ENCODE measurements at regions not wholly inside any gene's neighbourhood (a gene's known extent, or its start where the extent isn't known, plus 50 kb on each side); places are given as distances from the start of the nearest gene placed in this dataset.
"Not testable (repeated sequence)": the region's sequence is repeated elsewhere in the genome, so short reads cannot be mapped to it uniquely, and the experiment has no call there.

GRCh38 chr18:1062588-1062987 is 157.9 kb downstream of the ADCYAP1 start:
- TF ChIP-seq EZH2 (IDR thresholded peaks at IDR 0.05): no peak
- H3K36me3 ChIP-seq (ENCODE audit: insufficient read depth, low read length): no peaks in the 10 kb centered on the region
- H3K27ac ChIP-seq: no peak overlapping the region
- no peaks in the 10 kb centered on the region for H3K9me3 ChIP-seq (ENCODE audit: low read depth, low read length)
- H3K4me3 ChIP-seq: no peak overlapping the region
- H3K9ac ChIP-seq (ENCODE audit: insufficient read length): no peak overlapping the region
- no peak for DNase-seq (ENCODE audit: low read depth, low spot score)

- TF ChIP-seq FOXP2 (optimal IDR thresholded peaks at IDR 0.05; ENCODE audit: control extremely low read depth, extremely low read length, insufficient read depth) (no peak), POLR2AphosphoS5 (IDR thresholded peaks at IDR 0.05; ENCODE audit: borderline replicate concordance, low read depth, low read length) (no peak), EZH2 (IDR thresholded peaks at IDR 0.05) (no peak)
- Histone ChIP-seq H3K27ac (no peak overlapping the region), H3K9ac (ENCODE audit: insufficient read length) (no peak overlapping the region), H3K4me3 (no peak overlapping the region), H3K9me3 (ENCODE audit: low read depth, low read length) (no peaks in the 10 kb centered on the region), H3K36me3 (ENCODE audit: insufficient read depth, low read length) (no peaks in the 10 kb centered on the region)
- no peak for DNase-seq (ENCODE audit: low read depth, low spot score)
These were observed 170.7 kb downstream of the ADCYAP1 start for GRCh38 chr18:1075322-1075721.

- H3K36me3 ChIP-seq (ENCODE audit: insufficient read depth, low read length): no peaks in the 10 kb centered on the region
- no peak overlapping the region for H3K27ac ChIP-seq
- H3K9ac ChIP-seq (ENCODE audit: insufficient read length): no peak overlapping the region
- TF ChIP-seq FOXP2 (optimal IDR thresholded peaks at IDR 0.05; ENCODE audit: control extremely low read depth, extremely low read length, insufficient read depth): no peak
- TF ChIP-seq POLR2AphosphoS5 (IDR thresholded peaks at IDR 0.05; ENCODE audit: borderline replicate concordance, low read depth, low read length): no peak
- TF ChIP-seq EZH2 (IDR thresholded peaks at IDR 0.05): no peak
- H3K4me3 ChIP-seq: no peak overlapping the region
- no peak for DNase-seq (ENCODE audit: low read depth, low spot score)
- no peaks in the 10 kb centered on the region for H3K9me3 ChIP-seq (ENCODE audit: low read depth, low read length)
These were observed 171.2 kb downstream of the ADCYAP1 start for GRCh38 chr18:1075876-1076275.

- no peaks in the 10 kb centered on the region for H3K36me3 ChIP-seq (ENCODE audit: insufficient read depth, low read length)
- no peaks in the 10 kb centered on the region for H3K9me3 ChIP-seq (ENCODE audit: low read depth, low read length)
- no peak for DNase-seq (ENCODE audit: low read depth, low spot score)
- no peak overlapping the region for H3K9ac ChIP-seq (ENCODE audit: insufficient read length)
- no peak overlapping the region for H3K4me3 ChIP-seq
- TF ChIP-seq POLR2AphosphoS5 (IDR thresholded peaks at IDR 0.05; ENCODE audit: borderline replicate concordance, low read depth, low read length): no peak
- TF ChIP-seq EZH2 (IDR thresholded peaks at IDR 0.05): no peak
- no peak overlapping the region for H3K27ac ChIP-seq
These were observed 173.6 kb downstream of the ADCYAP1 start for GRCh38 chr18:1078301-1078700.

- not testable (repeated sequence) for DNase-seq (ENCODE audit: low read depth, low spot score); H3K9me3 ChIP-seq (ENCODE audit: low read depth, low read length); H3K9ac ChIP-seq (ENCODE audit: insufficient read length); H3K27ac ChIP-seq; H3K4me3 ChIP-seq; H3K36me3 ChIP-seq (ENCODE audit: insufficient read depth, low read length)
These were observed 179.0 kb downstream of the ADCYAP1 start for GRCh38 chr18:1083675-1084074.

- DNase-seq (ENCODE audit: low read depth, low spot score): no peak
- no peak overlapping the region for H3K9ac ChIP-seq (ENCODE audit: insufficient read length)
- H3K27ac ChIP-seq: no peak overlapping the region
- H3K9me3 ChIP-seq (ENCODE audit: low read depth, low read length): no peaks in the 10 kb centered on the region
- no peaks in the 10 kb centered on the region for H3K36me3 ChIP-seq (ENCODE audit: insufficient read depth, low read length)
- H3K4me3 ChIP-seq: no peak overlapping the region
- no peak for TF ChIP-seq FOXP2 (optimal IDR thresholded peaks at IDR 0.05; ENCODE audit: control extremely low read depth, extremely low read length, insufficient read depth)
- no peak for TF ChIP-seq EZH2 (IDR thresholded peaks at IDR 0.05)
- no peak for TF ChIP-seq POLR2AphosphoS5 (IDR thresholded peaks at IDR 0.05; ENCODE audit: borderline replicate concordance, low read depth, low read length)
These were observed 186.1 kb downstream of the ADCYAP1 start for GRCh38 chr18:1090758-1091157.

GRCh38 chr18:1092228-1092627 is 187.6 kb downstream of the ADCYAP1 start:
- no peak overlapping the region for H3K4me3 ChIP-seq
- no peak for DNase-seq (ENCODE audit: low read depth, low spot score)
- TF ChIP-seq EZH2 (IDR thresholded peaks at IDR 0.05) (no peak), FOXP2 (optimal IDR thresholded peaks at IDR 0.05; ENCODE audit: control extremely low read depth, extremely low read length, insufficient read depth) (no peak), POLR2AphosphoS5 (IDR thresholded peaks at IDR 0.05; ENCODE audit: borderline replicate concordance, low read depth, low read length) (no peak)
- no peak overlapping the region for H3K9ac ChIP-seq (ENCODE audit: insufficient read length)
- H3K27ac ChIP-seq: no peak overlapping the region
- no peaks in the 10 kb centered on the region for H3K36me3 ChIP-seq (ENCODE audit: insufficient read depth, low read length)
- H3K9me3 ChIP-seq (ENCODE audit: low read depth, low read length): no peaks in the 10 kb centered on the region

GRCh38 chr18:1094409-1094808 is 189.7 kb downstream of the ADCYAP1 start:
- no peak for TF ChIP-seq FOXP2 (optimal IDR thresholded peaks at IDR 0.05; ENCODE audit: control extremely low read depth, extremely low read length, insufficient read depth)
- no peak for TF ChIP-seq POLR2AphosphoS5 (IDR thresholded peaks at IDR 0.05; ENCODE audit: borderline replicate concordance, low read depth, low read length)
- no peak for TF ChIP-seq EZH2 (IDR thresholded peaks at IDR 0.05)
- no peak overlapping the region for H3K27ac ChIP-seq
- no peaks in the 10 kb centered on the region for H3K9me3 ChIP-seq (ENCODE audit: low read depth, low read length)
- H3K36me3 ChIP-seq (ENCODE audit: insufficient read depth, low read length): no peaks in the 10 kb centered on the region
- no peak for DNase-seq (ENCODE audit: low read depth, low spot score)
- no peak overlapping the region for H3K9ac ChIP-seq (ENCODE audit: insufficient read length)
- H3K4me3 ChIP-seq: no peak overlapping the region

- DNase-seq (ENCODE audit: low read depth, low spot score); H3K4me3 ChIP-seq; H3K9me3 ChIP-seq (ENCODE audit: low read depth, low read length): not testable (repeated sequence)
These were observed 193.5 kb downstream of the ADCYAP1 start for GRCh38 chr18:1097991-1098735.

More at GRCh38 chr18:1097991-1098735, 193.5 kb downstream of the ADCYAP1 start:
- H3K9ac ChIP-seq (ENCODE audit: insufficient read length); H3K27ac ChIP-seq; H3K36me3 ChIP-seq (ENCODE audit: insufficient read depth, low read length): not testable (repeated sequence)
